ENCODE measurements at regions not wholly inside any gene's neighbourhood (a gene's known extent, or its start where the extent isn't known, plus 50 kb on each side); places are given as distances from the start of the nearest gene placed in this dataset.

GRCh38 chr4:106766519-106766918 lies 269.6 kb downstream of the DKK2 start:
- no peak for TF ChIP-seq POLR2A (IDR thresholded peaks at IDR 0.05; ENCODE audit: low read length)
- TF ChIP-seq GATA1 (IDR thresholded peaks at IDR 0.05; ENCODE audit: low read depth, low read length) = no peak
